ENCODE measurements at regions not wholly inside any gene's neighbourhood (a gene's known extent, or its start where the extent isn't known, plus 50 kb on each side); places are given as distances from the start of the nearest gene placed in this dataset.

GRCh38 chr9:117869287-117869686 is 165.1 kb downstream of the TLR4 start:
- H3K9ac ChIP-seq (ENCODE audit: insufficient read length) = no peak overlapping the region
- DNase-seq (ENCODE audit: low read depth, low spot score) = no peak
- no peak overlapping the region for H3K27ac ChIP-seq
- no peaks in the 10 kb centered on the region for H3K9me3 ChIP-seq (ENCODE audit: low read depth, low read length)
- H3K4me3 ChIP-seq = no peak overlapping the region
- no peaks in the 10 kb centered on the region for H3K36me3 ChIP-seq (ENCODE audit: insufficient read depth, low read length)
- TF ChIP-seq POLR2AphosphoS5 (IDR thresholded peaks at IDR 0.05; ENCODE audit: borderline replicate concordance, low read depth, low read length) (no peak), FOXP2 (optimal IDR thresholded peaks at IDR 0.05; ENCODE audit: control extremely low read depth, extremely low read length, insufficient read depth) (no peak), EZH2 (IDR thresholded peaks at IDR 0.05) (no peak)

GRCh38 chr9:117869712-117870111 is 165.5 kb downstream of the TLR4 start:
- DNase-seq (ENCODE audit: low read depth, low spot score) = no peak
- Histone ChIP-seq H3K9me3 (ENCODE audit: low read depth, low read length) (no peaks in the 10 kb centered on the region), H3K4me3 (no peak overlapping the region), H3K27ac (no peak overlapping the region), H3K9ac (ENCODE audit: insufficient read length) (no peak overlapping the region), H3K36me3 (ENCODE audit: insufficient read depth, low read length) (no peaks in the 10 kb centered on the region)
- TF ChIP-seq FOXP2 (optimal IDR thresholded peaks at IDR 0.05; ENCODE audit: control extremely low read depth, extremely low read length, insufficient read depth) (no peak), EZH2 (IDR thresholded peaks at IDR 0.05) (no peak), POLR2AphosphoS5 (IDR thresholded peaks at IDR 0.05; ENCODE audit: borderline replicate concordance, low read depth, low read length) (no peak)

GRCh38 chr9:117873664-117874063 is 169.5 kb downstream of the TLR4 start:
- Histone ChIP-seq H3K4me3 (no peak overlapping the region), H3K27ac (no peak overlapping the region), H3K9ac (ENCODE audit: insufficient read length) (no peak overlapping the region), H3K9me3 (ENCODE audit: low read depth, low read length) (no peaks in the 10 kb centered on the region), H3K36me3 (ENCODE audit: insufficient read depth, low read length) (no peaks in the 10 kb centered on the region)
- TF ChIP-seq POLR2AphosphoS5 (IDR thresholded peaks at IDR 0.05; ENCODE audit: borderline replicate concordance, low read depth, low read length) (no peak), FOXP2 (optimal IDR thresholded peaks at IDR 0.05; ENCODE audit: control extremely low read depth, extremely low read length, insufficient read depth) (no peak), EZH2 (IDR thresholded peaks at IDR 0.05) (no peak)
- DNase-seq (ENCODE audit: low read depth, low spot score) = no peak

GRCh38 chr9:117875886-117876285 is 171.7 kb downstream of the TLR4 start:
- no peak for TF ChIP-seq FOXP2 (optimal IDR thresholded peaks at IDR 0.05; ENCODE audit: control extremely low read depth, extremely low read length, insufficient read depth)
- no peak for TF ChIP-seq EZH2 (IDR thresholded peaks at IDR 0.05)
- no peak for TF ChIP-seq POLR2AphosphoS5 (IDR thresholded peaks at IDR 0.05; ENCODE audit: borderline replicate concordance, low read depth, low read length)
- no peak overlapping the region for H3K9ac ChIP-seq (ENCODE audit: insufficient read length)
- no peaks in the 10 kb centered on the region for H3K9me3 ChIP-seq (ENCODE audit: low read depth, low read length)
- H3K36me3 ChIP-seq (ENCODE audit: insufficient read depth, low read length) = no peaks in the 10 kb centered on the region
- H3K4me3 ChIP-seq = no peak overlapping the region
- DNase-seq (ENCODE audit: low read depth, low spot score) = no peak
- no peak overlapping the region for H3K27ac ChIP-seq

- TF ChIP-seq FOXP2 (optimal IDR thresholded peaks at IDR 0.05; ENCODE audit: control extremely low read depth, extremely low read length, insufficient read depth) (no peak), POLR2AphosphoS5 (IDR thresholded peaks at IDR 0.05; ENCODE audit: borderline replicate concordance, low read depth, low read length) (no peak), EZH2 (IDR thresholded peaks at IDR 0.05) (no peak)
- Histone ChIP-seq H3K27ac (no peak overlapping the region), H3K9ac (ENCODE audit: insufficient read length) (no peak overlapping the region), H3K9me3 (ENCODE audit: low read depth, low read length) (no peaks in the 10 kb centered on the region), H3K4me3 (no peak overlapping the region), H3K36me3 (ENCODE audit: insufficient read depth, low read length) (no peaks in the 10 kb centered on the region)
- no peak for DNase-seq (ENCODE audit: low read depth, low spot score)
These were observed 178.0 kb downstream of the TLR4 start for GRCh38 chr9:117882171-117882570.

- no peak overlapping the region for H3K9ac ChIP-seq (ENCODE audit: insufficient read length)
- no peak for TF ChIP-seq FOXP2 (optimal IDR thresholded peaks at IDR 0.05; ENCODE audit: control extremely low read depth, extremely low read length, insufficient read depth)
- no peak for TF ChIP-seq EZH2 (IDR thresholded peaks at IDR 0.05)
- TF ChIP-seq POLR2AphosphoS5 (IDR thresholded peaks at IDR 0.05; ENCODE audit: borderline replicate concordance, low read depth, low read length) = no peak
- no peak for DNase-seq (ENCODE audit: low read depth, low spot score)
- H3K9me3 ChIP-seq (ENCODE audit: low read depth, low read length) = no peaks in the 10 kb centered on the region
- H3K4me3 ChIP-seq = no peak overlapping the region
- no peak overlapping the region for H3K27ac ChIP-seq
- no peaks in the 10 kb centered on the region for H3K36me3 ChIP-seq (ENCODE audit: insufficient read depth, low read length)
These were observed 182.4 kb downstream of the TLR4 start for GRCh38 chr9:117886616-117887015.

GRCh38 chr9:117887383-117887782 is 183.2 kb downstream of the TLR4 start:
- no peaks in the 10 kb centered on the region for H3K36me3 ChIP-seq (ENCODE audit: insufficient read depth, low read length)
- TF ChIP-seq FOXP2 (optimal IDR thresholded peaks at IDR 0.05; ENCODE audit: control extremely low read depth, extremely low read length, insufficient read depth) (no peak), POLR2AphosphoS5 (IDR thresholded peaks at IDR 0.05; ENCODE audit: borderline replicate concordance, low read depth, low read length) (no peak), EZH2 (IDR thresholded peaks at IDR 0.05) (no peak)
- no peak overlapping the region for H3K4me3 ChIP-seq
- DNase-seq (ENCODE audit: low read depth, low spot score) = no peak
- no peaks in the 10 kb centered on the region for H3K9me3 ChIP-seq (ENCODE audit: low read depth, low read length)
- no peak overlapping the region for H3K27ac ChIP-seq
- no peak overlapping the region for H3K9ac ChIP-seq (ENCODE audit: insufficient read length)

GRCh38 chr9:117887941-117888340 is 183.7 kb downstream of the TLR4 start:
- H3K36me3 ChIP-seq (ENCODE audit: insufficient read depth, low read length) = no peaks in the 10 kb centered on the region
- no peak for TF ChIP-seq FOXP2 (optimal IDR thresholded peaks at IDR 0.05; ENCODE audit: control extremely low read depth, extremely low read length, insufficient read depth)
- no peak for TF ChIP-seq POLR2AphosphoS5 (IDR thresholded peaks at IDR 0.05; ENCODE audit: borderline replicate concordance, low read depth, low read length)
- no peak for TF ChIP-seq EZH2 (IDR thresholded peaks at IDR 0.05)
- H3K9ac ChIP-seq (ENCODE audit: insufficient read length) = no peak overlapping the region
- no peak overlapping the region for H3K4me3 ChIP-seq
- no peak overlapping the region for H3K27ac ChIP-seq
- no peak for DNase-seq (ENCODE audit: low read depth, low spot score)
- no peaks in the 10 kb centered on the region for H3K9me3 ChIP-seq (ENCODE audit: low read depth, low read length)

GRCh38 chr9:117903453-117903852 is 199.2 kb downstream of the TLR4 start:
- H3K9me3 ChIP-seq (ENCODE audit: low read depth, low read length) = no peaks in the 10 kb centered on the region
- no peak overlapping the region for H3K27ac ChIP-seq
- DNase-seq (ENCODE audit: low read depth, low spot score) = no peak
- TF ChIP-seq FOXP2 (optimal IDR thresholded peaks at IDR 0.05; ENCODE audit: control extremely low read depth, extremely low read length, insufficient read depth) (no peak), POLR2AphosphoS5 (IDR thresholded peaks at IDR 0.05; ENCODE audit: borderline replicate concordance, low read depth, low read length) (no peak), EZH2 (IDR thresholded peaks at IDR 0.05) (no peak)
- no peaks in the 10 kb centered on the region for H3K36me3 ChIP-seq (ENCODE audit: insufficient read depth, low read length)
- no peak overlapping the region for H3K4me3 ChIP-seq
- H3K9ac ChIP-seq (ENCODE audit: insufficient read length) = no peak overlapping the region

Measured in SK-N-MC (cell line).